DND-41 (cell line): ENCODE measurements at regions not wholly inside any gene's neighbourhood (a gene's known extent, or its start where the extent isn't known, plus 50 kb on each side); places are given as distances from the start of the nearest gene placed in this dataset.

ENCODE experiments used
- CTCF ChIP-seq: IDR thresholded peaks from 2 replicates; pipeline ENCODE4 v1.5.1; 2012; ENCODE audit warnings: borderline replicate concordance, low read length, moderate library complexity, mild to moderate bottlenecking; ENCODE audit not compliant: poor library complexity, severe bottlenecking; ENCODE audit errors: extremely low read depth
- EZH2 ChIP-seq: IDR thresholded peaks from 3 replicates; pipeline ENCODE4 v1.6.1; 2012; ENCODE audit warnings: borderline replicate concordance, low read depth, mild to moderate bottlenecking, moderate library complexity, low read length, inconsistent platforms; ENCODE audit not compliant: severe bottlenecking

DNA sequence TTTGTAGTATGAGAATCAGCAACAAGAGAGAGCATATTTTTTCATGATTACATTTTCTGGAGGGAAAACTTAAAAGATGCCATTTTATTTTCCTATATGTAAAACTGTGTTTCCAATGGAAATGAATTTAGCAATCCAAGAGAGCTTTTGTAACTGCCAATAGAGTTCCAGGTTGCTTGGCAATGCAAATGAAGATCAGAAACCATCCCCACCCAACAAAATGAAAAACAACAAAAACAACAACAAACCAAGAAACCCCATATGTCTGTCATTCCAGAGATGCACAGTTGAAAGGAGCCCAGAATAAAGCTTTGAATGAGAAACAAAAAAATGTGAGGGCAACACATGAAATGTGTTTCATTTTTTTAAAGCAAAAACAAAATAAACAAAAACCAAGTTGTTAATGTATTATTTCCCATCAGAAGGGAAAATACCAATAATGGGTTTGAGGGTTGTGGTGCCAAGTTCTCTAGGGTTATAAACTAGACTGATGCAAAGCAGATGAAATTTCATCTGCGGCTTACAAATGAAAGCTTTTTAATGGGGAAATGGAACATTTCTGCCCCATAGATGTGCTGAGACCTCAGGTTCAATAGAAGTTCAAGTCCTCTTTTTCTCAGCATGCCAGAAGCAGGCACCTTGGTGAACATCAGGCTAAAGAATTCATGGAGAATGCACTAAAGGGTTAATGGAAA is 121.5 kb upstream of the MCHR2 start:
- TF ChIP-seq CTCF (no peak), EZH2 (no peak)
